Smooth muscle cell (in vitro differentiated cells): ENCODE measurements at regions not wholly inside any gene's neighbourhood (a gene's known extent, or its start where the extent isn't known, plus 50 kb on each side); places are given as distances from the start of the nearest gene placed in this dataset.
"Not testable (repeated sequence)": the region's sequence is repeated elsewhere in the genome, so short reads cannot be mapped to it uniquely, and the experiment has no call there.

Source experiments
- DNase-seq: peaks from one replicate; lab custom pipeline; 2025; ENCODE audit not compliant: unreplicated experiment; lab: John Stamatoyannopoulos, UW
- H2AFZ ChIP-seq: fragments of 200-600 bp; sonication (generic); 2 replicates; pipeline ENCODE4 v1.6.0; 2016; ENCODE audit warnings: antibody characterized with exemption, low read depth, mild to moderate bottlenecking
- H3F3A ChIP-seq: fragments of 200-600 bp; sonication (generic); 2 replicates; pipeline ENCODE4 v1.6.0; 2017; ENCODE audit warnings: antibody characterized with exemption, low read depth
- H3K27ac ChIP-seq: fragments of 200-600 bp; sonication (generic); 2 replicates; pipeline ENCODE4 v1.5.1; 2016; ENCODE audit warnings: low read depth, mild to moderate bottlenecking
- H3K27me3 ChIP-seq: fragments of 200-600 bp; sonication (generic); 2 replicates; pipeline ENCODE4 v1.6.1; 2016; ENCODE audit warnings: low read depth, mild to moderate bottlenecking
- H3K36me3 ChIP-seq: fragments of 200-600 bp; sonication (generic); 2 replicates; pipeline ENCODE4 v1.5.1; 2016; ENCODE audit warnings: low read depth
- H3K4me1 ChIP-seq: fragments of 200-600 bp; sonication (generic); 2 replicates; pipeline ENCODE4 v1.5.1; 2016; ENCODE audit warnings: low read depth
- H3K4me2 ChIP-seq: fragments of 200-600 bp; sonication (generic); 2 replicates; pipeline ENCODE4 v1.6.0; 2016; ENCODE audit warnings: mild to moderate bottlenecking
- H3K4me3 ChIP-seq: fragments of 200-600 bp; sonication (generic); 2 replicates; pipeline ENCODE4 v1.5.1; 2016; ENCODE audit warnings: mild to moderate bottlenecking
- H3K79me2 ChIP-seq: fragments of 200-600 bp; sonication (generic); 2 replicates; pipeline ENCODE4 v1.6.0; 2016; ENCODE audit warnings: low read depth, mild to moderate bottlenecking
- H3K9ac ChIP-seq: fragments of 200-600 bp; sonication (generic); 2 replicates; pipeline ENCODE4 v1.6.0; 2016; ENCODE audit warnings: low read depth
- H3K9me3 ChIP-seq: fragments of 200-600 bp; sonication (generic); replicated peaks from 2 replicates; pipeline ENCODE4 v1.5.1; 2016; ENCODE audit warnings: low read depth
- H4K20me1 ChIP-seq: fragments of 200-600 bp; sonication (generic); 2 replicates; pipeline ENCODE4 v1.6.0; 2016; ENCODE audit warnings: low read depth
- CTCF ChIP-seq: fragments of 200-600 bp; sonication (generic); IDR thresholded peaks from 2 replicates; pipeline ENCODE4 v1.5.1; 2017; ENCODE audit warnings: borderline replicate concordance, mild to moderate bottlenecking, antibody characterized with exemption; ENCODE audit not compliant: insufficient read depth, poor library complexity, severe bottlenecking
- WGBS: methylation state at CpG from one replicate; pipeline ENCODE4 v1.1.7; 2016; ENCODE audit warnings: low lambda C conversion rate; 5-methylcytosine and 5-hydroxymethylcytosine counted together

GRCh38 chr6:68527691-68528090, 107.4 kb upstream of the ADGRB3 start:
- H3K36me3 ChIP-seq, result no peaks in the 10 kb centered on the region
- no peaks in the 10 kb centered on the region for H3F3A ChIP-seq
- H3K79me2 ChIP-seq, result no peaks in the 10 kb centered on the region
- no peak overlapping the region for H3K4me2 ChIP-seq
- no peaks in the 10 kb centered on the region for H3K4me1 ChIP-seq
- H3K27ac ChIP-seq, result no peak overlapping the region
- H3K9ac ChIP-seq, result no peak overlapping the region
- DNase-seq, result no peak
- no peaks in the 10 kb centered on the region for H3K27me3 ChIP-seq
- 87% methylated on average over 4 of the region's 4 CpGs for WGBS
- TF ChIP-seq CTCF, result no peak
- H3K4me3 ChIP-seq, result no peak overlapping the region
- H4K20me1 ChIP-seq, result no peaks in the 10 kb centered on the region
- no peaks in the 10 kb centered on the region for H3K9me3 ChIP-seq
- H2AFZ ChIP-seq, result no peak overlapping the region

- H3K9ac ChIP-seq, result no peak overlapping the region
- H3K4me1 ChIP-seq, result no peaks in the 10 kb centered on the region
- no peaks in the 10 kb centered on the region for H3K79me2 ChIP-seq
- no peak for DNase-seq
- no peak overlapping the region for H3K27ac ChIP-seq
- no peak overlapping the region for H3K4me2 ChIP-seq
- H3K4me3 ChIP-seq, result no peak overlapping the region
- no peaks in the 10 kb centered on the region for H3K36me3 ChIP-seq
- TF ChIP-seq CTCF, result no peak
- no peaks in the 10 kb centered on the region for H3F3A ChIP-seq
- 85% methylated on average over 6 of the region's 6 CpGs for WGBS
- H4K20me1 ChIP-seq, result no peaks in the 10 kb centered on the region
- no peaks in the 10 kb centered on the region for H3K27me3 ChIP-seq
- H3K9me3 ChIP-seq, result no peaks in the 10 kb centered on the region
- H2AFZ ChIP-seq, result no peak overlapping the region
Measured at GRCh38 chr6:68506911-68507310, 128.2 kb upstream of the ADGRB3 start.

GRCh38 chr6:68502946-68503345, 132.1 kb upstream of the ADGRB3 start:
- no peaks in the 10 kb centered on the region for H3F3A ChIP-seq
- H3K36me3 ChIP-seq, result no peaks in the 10 kb centered on the region
- H3K27me3 ChIP-seq, result no peaks in the 10 kb centered on the region
- H3K79me2 ChIP-seq, result no peaks in the 10 kb centered on the region
- DNase-seq, result no peak
- H3K9ac ChIP-seq, result no peak overlapping the region
- H4K20me1 ChIP-seq, result no peaks in the 10 kb centered on the region
- H3K27ac ChIP-seq, result no peak overlapping the region
- H3K4me3 ChIP-seq, result no peak overlapping the region
- no peaks in the 10 kb centered on the region for H3K4me1 ChIP-seq
- no peak for TF ChIP-seq CTCF
- 88% methylated on average over 1 of the region's 1 CpG for WGBS
- no peak overlapping the region for H2AFZ ChIP-seq
- H3K9me3 ChIP-seq, result no peaks in the 10 kb centered on the region
- H3K4me2 ChIP-seq, result no peak overlapping the region

- H3K79me2 ChIP-seq, result no peaks in the 10 kb centered on the region
- no peak overlapping the region for H3K9ac ChIP-seq
- H2AFZ ChIP-seq, result no peak overlapping the region
- WGBS, result 90% methylated on average over 1 of the region's 1 CpG
- no peaks in the 10 kb centered on the region for H3K9me3 ChIP-seq
- no peak overlapping the region for H3K4me2 ChIP-seq
- no peaks in the 10 kb centered on the region for H3K27me3 ChIP-seq
- no peak for TF ChIP-seq CTCF
- H3F3A ChIP-seq, result no peaks in the 10 kb centered on the region
- H3K4me1 ChIP-seq, result no peaks in the 10 kb centered on the region
- no peak overlapping the region for H3K4me3 ChIP-seq
- no peak for DNase-seq
- no peaks in the 10 kb centered on the region for H3K36me3 ChIP-seq
- H4K20me1 ChIP-seq, result no peaks in the 10 kb centered on the region
- no peak overlapping the region for H3K27ac ChIP-seq
Measured at GRCh38 chr6:68497927-68498326, 137.2 kb upstream of the ADGRB3 start.

GRCh38 chr6:68494880-68495279, 140.2 kb upstream of the ADGRB3 start:
- not testable (repeated sequence) for H3F3A ChIP-seq, H4K20me1 ChIP-seq, H3K27ac ChIP-seq, H2AFZ ChIP-seq, H3K4me3 ChIP-seq, H3K4me1 ChIP-seq, H3K27me3 ChIP-seq, H3K9me3 ChIP-seq, H3K4me2 ChIP-seq, H3K9ac ChIP-seq, H3K79me2 ChIP-seq, DNase-seq, H3K36me3 ChIP-seq
- WGBS, result 77% methylated on average over 3 of the region's 3 CpGs
